Epithelial cell of esophagus (primary cell): ENCODE measurements at regions not wholly inside any gene's neighbourhood (a gene's known extent, or its start where the extent isn't known, plus 50 kb on each side); places are given as distances from the start of the nearest gene placed in this dataset.

Experiments used
- DNase-seq: peaks from one replicate; pipeline ENCODE4 v3.0.0; 2010; ENCODE audit warnings: low read depth
- H3K4me3 ChIP-seq: 2 replicates; pipeline ENCODE4 v1.5.1; 2011; ENCODE audit warnings: mild to moderate bottlenecking, low read length, control low read depth
- CTCF ChIP-seq: IDR thresholded peaks from 2 replicates; pipeline ENCODE4 v1.5.1; 2011; ENCODE audit warnings: low read depth, mild to moderate bottlenecking, low read length, control low read depth, inconsistent platforms; ENCODE audit not compliant: insufficient read depth; ENCODE audit errors: missing control alignments

- TF ChIP-seq CTCF: no peak
- H3K4me3 ChIP-seq: no peak overlapping the region
- no peak for DNase-seq
Observed at GRCh38 chr18:34297287-34297686, 72.6 kb upstream of the NOL4 start.

- TF ChIP-seq CTCF: no peak
- no peak for DNase-seq
- H3K4me3 ChIP-seq: no peak overlapping the region
Observed at GRCh38 chr18:34299828-34300227, 75.1 kb upstream of the NOL4 start.

GRCh38 chr18:34311468-34311867 is 86.8 kb upstream of the NOL4 start:
- no peak for DNase-seq
- no peak for TF ChIP-seq CTCF
- H3K4me3 ChIP-seq: no peak overlapping the region

- no peak for DNase-seq
- no peak for TF ChIP-seq CTCF
Observed at GRCh38 chr18:34314847-34315246, 90.1 kb upstream of the NOL4 start.

GRCh38 chr18:34315591-34316352 is 91.1 kb upstream of the NOL4 start:
- peak; percentile 42 for DNase-seq
- TF ChIP-seq CTCF: no peak
- no peak overlapping the region for H3K4me3 ChIP-seq

More at GRCh38 chr18:34314847-34315246, 90.1 kb upstream of the NOL4 start:
- H3K4me3 ChIP-seq: no peak overlapping the region

- DNase-seq: no peak
- TF ChIP-seq CTCF: no peak
- no peak overlapping the region for H3K4me3 ChIP-seq
Observed at GRCh38 chr18:34320267-34320666, 95.6 kb upstream of the NOL4 start.

GRCh38 chr18:34321066-34321465 is 96.4 kb upstream of the NOL4 start:
- no peak for TF ChIP-seq CTCF
- no peak for DNase-seq
- no peak overlapping the region for H3K4me3 ChIP-seq
